DMS79 treated with DMSO at 0.1 percent for 48 hours (cell line): ENCODE measurements at regions not wholly inside any gene's neighbourhood (a gene's known extent, or its start where the extent isn't known, plus 50 kb on each side); places are given as distances from the start of the nearest gene placed in this dataset.

Experiments used
- DNase-seq: peaks from one replicate; lab custom pipeline; 2025; lab: John Stamatoyannopoulos, UW

DNA sequence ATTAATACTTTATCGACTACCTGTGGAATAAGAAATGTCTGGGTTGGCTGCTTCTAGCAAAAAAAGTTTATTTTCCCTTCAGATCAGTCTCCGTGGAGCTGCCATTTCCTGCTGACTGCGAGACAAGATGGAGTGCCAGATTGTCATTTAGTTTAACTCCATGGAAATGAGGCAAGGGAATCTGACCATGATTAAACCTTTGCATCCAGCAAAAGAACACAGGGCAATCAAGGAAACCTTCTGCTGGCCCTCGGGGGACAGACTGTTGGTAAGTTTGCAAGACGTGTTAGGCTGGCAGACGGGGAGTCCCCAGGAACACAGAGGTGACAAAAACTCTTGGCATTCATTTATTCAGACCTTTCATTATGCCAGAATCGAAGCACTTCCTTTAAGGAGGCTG is 52.2 kb upstream of the SPACA1 start:
- no peak for DNase-seq

DNA sequence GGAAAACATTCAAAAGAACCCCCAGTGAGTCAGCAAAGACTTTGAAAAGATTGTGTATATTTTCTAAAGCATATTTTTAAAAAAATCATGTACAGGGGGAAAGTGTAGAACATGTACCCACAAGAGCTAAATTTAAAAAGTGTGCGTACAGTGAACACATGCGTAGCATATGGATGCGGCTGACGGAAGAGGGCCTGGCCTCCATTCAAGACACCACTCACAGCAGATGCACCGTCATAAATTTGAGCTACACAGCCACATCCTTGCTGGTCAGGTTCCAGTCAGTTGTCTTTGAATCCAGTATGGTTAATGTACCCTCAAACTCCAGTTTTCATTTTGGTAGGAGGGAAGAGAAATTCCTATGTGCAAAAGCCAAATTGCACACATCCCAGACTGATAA is 54.3 kb upstream of the SPACA1 start:
- DNase-seq: no peak

DNA sequence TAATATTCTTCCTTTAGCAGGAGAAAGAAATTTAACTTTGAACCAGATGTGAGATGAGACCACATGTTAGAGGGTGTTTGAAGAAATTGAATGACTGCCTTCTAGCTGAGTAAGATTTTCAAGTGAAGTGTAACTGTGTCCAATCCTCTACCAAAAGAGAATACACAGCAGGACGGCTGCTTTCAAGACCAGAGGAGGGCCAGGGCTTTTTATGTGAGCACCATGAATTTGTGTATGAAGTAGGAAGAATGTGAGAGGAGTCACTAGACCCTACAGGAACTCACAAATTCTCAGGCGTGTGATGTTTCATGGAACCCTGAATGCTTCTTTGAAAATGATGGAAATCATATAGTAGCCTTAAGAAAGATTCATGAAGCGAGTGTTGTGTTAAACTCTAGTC is 56.8 kb upstream of the SPACA1 start:
- no peak for DNase-seq

DNA sequence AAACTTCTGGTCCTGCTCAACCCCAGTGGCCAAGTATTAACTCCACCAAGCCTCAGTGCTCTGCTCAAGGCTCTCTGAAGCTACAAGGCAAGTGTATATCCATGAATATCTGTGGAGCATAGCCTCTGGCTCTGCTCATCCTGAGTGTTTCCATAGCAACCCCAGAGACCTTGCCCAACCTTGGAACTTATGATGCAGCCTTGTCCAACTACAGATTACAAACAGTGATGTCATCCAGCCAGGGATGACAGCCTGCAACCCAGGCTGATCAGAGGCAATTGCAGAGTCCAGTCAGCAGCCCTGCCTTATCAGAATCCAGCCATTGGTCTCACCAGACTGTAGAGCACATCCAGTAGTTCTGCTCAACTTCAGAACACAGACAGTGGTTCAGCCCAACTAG is 65.5 kb upstream of the SPACA1 start:
- DNase-seq: no peak

DNA sequence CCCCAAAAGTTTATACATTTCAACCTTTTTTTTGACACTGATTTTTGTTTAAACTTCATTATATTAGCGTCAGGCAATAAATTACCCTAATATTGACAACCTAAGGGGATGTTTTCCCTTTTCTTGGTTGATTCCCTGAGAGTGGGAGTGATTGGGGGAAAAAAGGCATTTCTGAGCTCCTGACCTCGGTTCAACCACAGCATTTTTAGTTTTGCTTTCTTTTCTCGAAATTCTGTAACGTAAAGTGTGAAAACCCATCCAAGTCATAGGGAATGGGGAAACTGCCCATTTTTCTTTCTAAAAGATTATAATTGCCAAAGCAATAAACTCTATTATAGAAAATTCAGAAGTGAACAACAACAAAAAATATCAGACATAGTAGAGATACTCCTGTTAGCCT is 67.9 kb upstream of the SPACA1 start:
- DNase-seq: no peak

DNA sequence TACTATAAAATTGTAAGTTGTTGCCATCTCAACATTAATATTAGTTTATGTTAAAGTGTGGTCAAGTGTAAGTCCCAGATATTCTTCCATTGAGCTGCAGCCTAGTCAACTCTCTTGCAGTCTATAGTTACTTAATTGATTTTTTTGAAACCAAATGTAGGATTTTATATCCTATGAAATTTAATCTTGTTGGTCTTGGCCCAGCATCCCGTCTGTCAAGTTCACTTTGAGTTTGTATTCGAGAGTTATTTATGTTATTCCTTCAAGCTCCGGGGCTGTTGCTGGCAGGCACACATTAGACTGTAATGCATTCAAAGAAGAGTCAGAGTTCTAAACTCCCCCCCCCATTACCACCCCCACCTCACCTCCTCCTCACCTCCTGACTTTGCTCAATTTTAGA is 71.0 kb upstream of the SPACA1 start:
- no peak for DNase-seq

DNA sequence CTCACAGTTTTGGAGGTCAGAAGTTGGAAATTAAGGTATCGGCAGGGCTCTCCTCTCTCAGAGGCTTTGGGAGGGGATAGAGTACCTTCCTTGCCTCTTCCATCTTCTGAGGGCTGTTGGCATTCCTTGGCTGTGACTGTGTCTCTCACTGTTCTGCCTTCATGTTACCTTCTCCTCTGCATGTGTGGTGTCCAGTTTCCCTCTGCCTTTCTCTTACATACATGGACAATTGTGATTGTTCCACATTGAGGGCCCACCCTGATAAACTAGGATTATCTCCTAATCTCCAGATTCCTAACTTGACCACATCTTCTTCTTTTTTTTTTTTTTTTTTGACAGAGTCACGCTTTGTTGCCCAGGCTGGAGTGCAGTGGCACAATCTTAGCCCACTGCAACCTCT is 72.1 kb upstream of the SPACA1 start:
- no peak for DNase-seq

DNA sequence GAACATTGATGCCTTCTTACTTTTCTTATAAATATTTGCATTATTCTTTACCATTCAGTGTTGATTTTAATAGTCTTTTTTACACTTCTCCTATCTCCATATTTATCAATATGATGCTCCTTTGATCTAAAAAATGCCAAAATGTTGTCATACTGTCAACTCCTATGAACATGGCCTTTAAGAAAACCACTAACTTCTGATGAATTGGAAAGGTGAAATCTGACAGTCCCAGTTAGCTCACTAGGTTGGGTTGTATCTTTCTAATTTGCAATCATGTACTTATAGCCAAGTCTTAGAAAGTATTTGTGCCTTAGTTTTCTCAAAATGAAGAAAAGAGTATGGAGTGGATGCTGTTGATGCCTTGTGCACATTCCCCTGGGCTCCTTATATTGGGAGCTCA is 75.4 kb upstream of the SPACA1 start:
- no peak for DNase-seq

DNA sequence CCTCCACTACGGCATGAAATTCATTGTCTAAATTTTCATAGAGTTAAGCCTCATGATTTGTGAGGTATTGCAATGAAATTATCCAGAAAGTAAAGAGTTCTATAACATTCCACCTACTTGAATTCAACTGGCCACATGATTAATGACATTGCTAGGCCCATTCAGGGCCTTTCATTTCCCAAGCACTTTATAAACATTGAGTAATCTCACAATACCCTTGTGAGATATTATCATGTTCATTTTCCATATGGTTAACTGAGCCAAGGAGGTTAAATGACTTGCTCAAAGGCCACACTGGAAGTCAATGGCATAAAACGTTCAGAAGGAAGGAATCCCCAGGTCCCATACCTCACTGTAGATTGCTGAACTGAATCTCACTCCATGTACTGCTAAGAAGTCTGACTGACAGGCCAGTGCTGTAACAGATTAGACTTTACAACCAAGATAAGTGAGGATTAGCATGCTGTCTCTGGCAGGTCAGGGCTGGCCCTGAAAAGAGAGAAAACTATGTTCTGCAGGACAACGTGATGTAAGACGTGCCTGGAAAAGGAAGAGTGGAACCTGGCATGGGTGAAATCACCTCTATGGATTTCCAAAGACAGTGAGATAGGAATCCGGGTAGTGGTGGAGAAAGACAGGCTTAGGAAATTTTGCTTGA is 75.9 kb upstream of the SPACA1 start:
- DNase-seq: no peak

DNA sequence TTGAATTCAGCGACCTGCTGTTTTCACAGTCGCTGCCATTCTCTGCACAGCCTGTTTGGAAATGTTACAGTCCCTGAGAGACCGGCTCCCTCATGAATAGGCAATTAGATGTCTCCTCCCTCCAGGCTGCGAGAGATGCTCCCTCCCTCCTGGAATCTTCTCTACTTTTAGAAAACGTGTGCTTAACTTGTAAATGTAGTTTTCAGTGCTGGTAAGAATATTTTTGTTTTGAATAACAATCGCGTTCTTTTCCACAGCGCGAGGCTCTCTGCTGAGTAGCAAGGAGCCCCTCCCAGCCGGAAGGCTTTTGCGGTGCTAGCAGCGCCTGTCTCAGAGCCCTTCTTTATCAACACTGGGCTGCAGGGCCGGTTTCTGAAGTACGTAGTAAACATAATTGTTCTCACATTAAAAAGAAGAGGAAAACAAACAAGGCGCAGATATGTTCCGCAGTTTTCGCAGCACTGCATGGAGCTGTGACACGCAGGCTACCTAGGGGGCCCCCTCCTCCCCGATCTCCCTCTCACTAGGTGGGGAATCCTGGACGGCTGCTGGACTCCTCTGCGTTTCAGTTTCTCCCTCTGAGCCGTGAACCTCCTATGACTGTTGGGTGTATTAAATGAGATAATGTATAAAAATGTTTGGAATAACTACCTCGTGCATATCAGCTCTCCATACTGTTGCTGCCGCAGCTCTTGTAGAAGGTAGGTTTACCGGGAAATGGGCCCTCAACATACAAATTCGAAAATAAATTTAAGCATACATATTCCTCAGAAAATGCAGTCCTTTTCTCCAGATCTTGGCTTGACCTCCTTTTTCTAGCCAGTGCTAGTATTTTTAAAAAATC is 79.0 kb upstream of the SPACA1 start:
- peak; percentile 44 for DNase-seq

DNA sequence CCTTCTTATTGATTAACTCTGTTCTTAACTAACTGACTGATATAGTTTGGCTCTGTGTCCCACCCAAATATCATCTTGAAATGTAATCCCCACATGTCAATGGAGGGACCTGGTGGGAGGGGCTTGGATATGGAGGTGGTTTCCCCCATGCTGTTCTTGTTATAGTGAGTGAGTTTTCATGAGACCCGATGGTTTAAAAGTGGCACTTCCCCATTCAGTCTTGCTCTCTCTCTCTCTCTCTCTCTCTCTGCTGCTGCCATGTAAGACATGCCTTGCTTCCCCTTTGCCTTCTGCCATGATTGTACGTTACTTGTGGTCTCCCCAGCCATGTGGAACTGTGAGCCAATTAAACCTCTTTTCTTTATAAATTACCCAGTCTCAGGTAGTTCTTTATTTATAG is 81.8 kb upstream of the SPACA1 start:
- no peak for DNase-seq

DNA sequence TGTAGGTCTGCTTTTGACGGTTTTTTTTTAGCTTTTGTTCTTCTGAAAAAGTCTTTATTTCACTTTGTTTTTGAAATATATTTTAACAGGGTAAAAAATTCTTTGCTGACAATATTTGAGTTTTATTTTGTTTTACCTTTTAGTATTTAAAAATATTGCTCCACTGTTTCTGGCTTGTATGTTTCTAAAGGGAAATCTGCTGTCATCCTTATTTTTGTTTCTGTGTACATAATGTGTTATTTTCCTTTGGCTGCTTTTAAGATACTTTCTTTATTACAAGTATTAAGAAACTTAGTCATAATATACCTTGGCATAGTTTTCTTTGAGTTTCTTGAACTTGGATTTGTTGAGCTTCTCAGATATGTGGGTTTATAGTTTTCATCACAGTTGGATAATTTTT is 88.6 kb upstream of the SPACA1 start:
- DNase-seq: no peak

DNA sequence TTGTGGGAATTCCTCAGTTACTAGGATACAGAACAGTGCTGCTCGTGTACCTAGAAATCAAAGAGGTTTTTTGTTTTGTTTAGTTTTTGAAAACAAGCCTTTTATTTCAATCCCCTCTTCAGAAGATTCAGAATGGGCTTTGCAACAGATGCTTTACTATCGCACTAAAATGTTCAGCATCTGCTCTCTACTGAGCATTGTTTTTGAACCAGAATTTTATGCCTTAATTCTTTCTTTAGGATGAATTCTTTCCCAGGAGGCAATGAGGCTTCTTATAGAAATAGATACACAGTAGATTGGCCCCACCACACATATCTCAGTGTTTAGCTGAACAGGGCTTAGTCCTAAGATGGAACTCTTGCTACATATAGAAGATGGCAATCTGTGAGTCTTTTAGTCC is 95.9 kb upstream of the SPACA1 start:
- DNase-seq: no peak

DNA sequence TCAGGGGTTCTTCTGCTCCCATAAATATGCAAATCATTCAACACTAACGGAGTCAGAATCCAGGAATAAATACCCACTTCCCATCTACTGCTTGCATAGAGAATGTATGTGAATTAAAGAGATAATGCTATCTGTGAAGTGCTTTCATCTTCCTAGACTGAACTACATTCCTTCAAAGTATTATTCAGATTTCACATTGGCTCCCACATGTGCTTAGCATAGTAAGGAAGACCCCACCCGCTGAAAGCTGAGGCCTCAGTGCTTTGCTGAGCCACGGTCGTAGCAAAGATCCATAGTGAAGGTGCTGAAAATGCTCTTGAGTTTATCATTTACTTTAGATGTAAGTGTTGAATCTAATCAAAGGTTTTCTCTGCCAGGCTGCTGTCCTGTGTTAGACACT is 97.0 kb upstream of the SPACA1 start:
- no peak for DNase-seq

DNA sequence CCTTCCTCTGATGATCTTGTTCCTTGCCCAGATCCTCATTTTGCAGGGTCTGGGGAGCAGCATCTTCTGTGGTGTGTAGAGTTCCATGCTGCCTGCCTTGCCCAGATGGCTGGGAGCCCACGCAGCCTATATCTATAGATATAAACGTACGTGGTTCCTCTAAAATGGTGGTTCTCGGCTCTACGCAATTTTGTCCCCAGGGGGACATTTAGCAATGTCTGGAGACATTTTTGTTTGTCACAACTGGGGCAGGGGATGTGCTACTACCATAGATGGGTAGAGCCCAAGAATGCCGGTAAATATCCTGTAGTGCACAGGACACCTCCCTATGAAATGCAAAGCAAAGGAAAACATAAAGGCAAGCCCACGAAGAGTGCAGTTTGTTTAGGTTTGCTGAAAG is 98.4 kb upstream of the SPACA1 start:
- DNase-seq: no peak

DNA sequence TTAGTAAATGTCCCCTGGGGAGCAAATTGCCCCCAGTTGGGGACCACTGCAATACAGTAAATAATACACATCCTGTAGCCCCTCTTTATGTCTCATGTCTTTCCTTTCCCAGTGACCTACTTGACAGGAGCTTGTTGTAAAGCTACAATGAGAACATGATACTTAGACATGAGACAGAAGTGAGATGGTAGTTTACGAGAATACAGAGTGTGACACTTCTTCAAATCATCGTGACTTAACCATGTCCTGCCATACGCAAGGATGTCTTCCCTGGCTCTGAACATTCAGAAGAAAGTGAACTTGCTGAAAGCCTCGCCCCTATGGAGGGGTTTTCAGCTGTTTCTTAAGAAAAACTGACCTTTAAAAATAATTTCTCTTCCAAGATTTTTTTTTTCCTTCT is 101.0 kb upstream of the SPACA1 start:
- no peak for DNase-seq

DNA sequence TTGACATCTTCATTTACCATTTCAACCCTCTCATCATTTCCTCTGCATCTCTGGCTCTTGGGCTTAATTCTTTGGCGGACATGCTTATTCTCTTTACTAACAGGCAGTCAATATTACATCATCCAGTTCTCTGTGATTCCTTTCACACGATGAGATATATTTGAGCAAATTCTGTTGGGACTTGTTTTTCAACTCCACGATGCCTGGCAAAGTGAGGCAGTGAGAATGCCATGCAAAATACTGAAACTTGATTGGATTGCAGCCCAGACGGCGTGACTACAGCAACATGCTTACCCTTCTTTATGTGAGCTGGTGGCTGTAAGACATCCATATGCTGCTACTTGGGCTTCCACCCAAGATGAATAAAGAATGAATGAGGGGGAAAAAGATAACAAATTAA is 101.7 kb upstream of the SPACA1 start:
- DNase-seq: no peak

DNA sequence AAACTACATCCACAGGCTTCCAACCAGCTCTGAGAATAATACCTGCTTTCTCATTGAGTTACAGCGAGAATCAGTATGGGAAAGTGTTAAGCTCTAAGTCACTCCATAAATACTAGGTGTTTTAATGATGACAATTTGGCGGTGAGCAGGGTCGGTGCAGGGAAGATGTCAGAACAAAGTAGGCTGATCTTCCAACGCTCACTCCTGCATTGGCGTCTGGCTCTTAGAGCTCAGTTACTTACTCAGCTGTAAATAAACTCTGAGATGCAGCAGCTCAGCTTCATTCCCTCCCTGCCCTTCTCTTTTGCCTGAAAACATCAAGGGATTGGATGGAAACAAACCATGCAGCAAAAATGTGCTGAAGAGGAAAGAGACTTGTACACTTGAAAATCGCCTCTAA is 102.5 kb upstream of the SPACA1 start:
- DNase-seq: no peak

DNA sequence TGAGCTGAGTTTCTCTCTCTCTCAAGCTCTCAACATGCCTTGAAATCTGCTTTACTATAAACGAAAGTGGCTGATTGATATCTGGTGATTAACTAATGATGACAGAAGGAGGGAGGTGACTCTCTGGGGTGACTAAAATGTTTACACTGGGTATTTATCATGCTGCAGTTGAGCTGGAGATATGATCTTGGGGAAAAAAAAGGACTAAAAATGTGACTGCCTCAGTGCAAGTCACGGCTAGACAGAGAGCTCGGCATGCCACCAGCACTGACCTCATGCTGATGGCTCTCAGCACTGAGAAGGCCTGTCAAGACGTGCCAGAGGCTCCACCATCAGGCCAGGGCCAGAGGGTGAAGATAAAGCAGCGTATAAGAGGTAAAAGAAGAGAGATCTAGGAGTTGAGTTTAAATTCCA is 103.1 kb upstream of the SPACA1 start:
- no peak for DNase-seq

DNA sequence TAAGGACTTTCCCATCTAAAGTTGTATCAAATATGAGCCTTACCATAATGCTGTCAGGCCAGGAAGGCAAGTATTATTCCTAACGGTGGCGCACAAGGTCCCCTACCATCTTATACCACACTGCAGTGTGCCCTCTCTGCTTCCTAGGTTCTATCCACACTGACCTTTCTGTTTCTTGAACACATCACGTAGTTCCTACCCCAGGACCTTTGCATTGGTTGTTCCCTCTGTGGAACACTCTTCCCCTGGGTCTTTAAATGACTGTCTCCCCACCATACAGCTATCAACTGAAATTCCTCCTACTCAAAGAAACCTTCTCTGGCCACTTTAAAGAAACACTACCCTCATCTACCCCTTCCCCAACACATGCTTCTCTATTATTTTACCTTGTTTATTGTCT is 104.5 kb upstream of the SPACA1 start:
- DNase-seq: no peak

DNA sequence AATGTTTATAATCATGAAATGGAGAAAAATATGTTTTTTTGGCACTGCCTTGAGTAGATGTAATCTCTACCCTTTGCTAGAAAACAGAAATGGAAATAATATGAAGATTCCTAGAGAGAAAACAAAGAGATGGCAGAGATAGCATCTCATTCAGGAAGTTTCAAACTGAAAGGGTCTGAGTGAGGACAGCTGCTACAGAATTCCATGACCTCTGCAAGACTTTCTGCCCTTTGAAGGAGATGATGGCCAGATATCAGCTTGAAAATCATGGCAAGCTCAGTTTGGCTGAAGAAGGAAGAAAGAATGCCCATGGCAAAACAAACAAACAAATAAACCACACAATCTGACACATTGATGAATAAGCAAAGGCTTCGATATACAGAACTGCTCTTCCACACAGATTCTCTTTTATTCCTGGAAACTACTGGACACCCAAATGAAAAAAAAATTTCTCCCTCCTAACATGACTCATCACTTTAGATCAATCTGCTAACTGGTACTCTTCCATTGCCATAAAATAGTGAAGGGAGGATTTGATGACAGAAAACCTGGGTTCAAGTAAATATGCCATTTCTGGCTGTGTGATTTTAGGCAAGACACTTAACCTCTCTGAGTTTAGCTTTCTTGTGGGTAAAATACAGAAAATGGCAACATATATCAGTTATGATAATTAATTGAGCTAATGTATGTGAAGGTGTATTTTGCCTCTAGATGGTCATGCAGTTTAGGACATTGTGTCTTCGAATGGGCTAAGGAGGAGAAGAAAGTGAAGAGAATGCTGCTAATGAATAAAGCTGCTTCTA is 105.9 kb upstream of the SPACA1 start:
- no peak for DNase-seq

DNA sequence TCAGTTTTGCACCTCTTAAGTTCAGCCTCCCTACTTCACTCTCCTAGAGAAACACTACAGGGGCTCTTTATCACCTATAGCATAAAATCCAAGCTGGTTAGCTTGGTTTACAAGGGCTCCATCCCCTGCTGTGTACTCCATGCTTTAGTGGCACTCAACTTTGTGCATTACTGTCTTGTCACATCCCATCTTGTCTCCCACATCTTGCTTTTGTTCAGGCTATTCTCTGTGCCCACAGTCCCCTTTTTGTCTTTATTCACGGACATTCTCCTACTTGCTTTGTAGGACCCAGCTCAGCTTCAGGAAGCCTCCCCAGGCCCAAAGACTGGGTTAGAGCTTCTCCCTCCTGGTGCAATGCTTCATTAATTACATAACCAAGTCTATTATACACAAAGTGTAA is 107.9 kb upstream of the SPACA1 start:
- DNase-seq: no peak

DNA sequence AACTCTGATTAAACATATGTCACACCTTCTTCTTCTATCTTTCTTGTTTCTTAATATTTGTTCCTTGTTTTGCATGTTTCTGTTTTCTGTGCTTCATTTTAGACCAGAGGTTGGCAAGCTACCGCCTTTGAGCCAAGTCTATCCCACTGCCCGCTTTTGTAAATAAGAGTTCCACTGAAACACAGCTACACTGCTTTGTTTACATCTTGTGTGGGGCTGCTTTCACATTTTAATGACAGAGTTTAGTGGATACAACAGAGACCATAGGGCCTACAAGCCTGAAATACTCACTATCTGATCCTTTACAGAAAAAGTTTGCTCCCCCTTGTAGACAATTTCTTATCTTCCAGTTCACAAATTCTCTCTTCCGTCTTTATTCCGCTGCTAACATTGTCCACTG is 109.4 kb upstream of the SPACA1 start:
- no peak for DNase-seq
